Left ventricle myocardium inferior (tissue), 1 donor: ENCODE measurements at regions not wholly inside any gene's neighbourhood (a gene's known extent, or its start where the extent isn't known, plus 50 kb on each side); places are given as distances from the start of the nearest gene placed in this dataset.

Source experiments
- DNase-seq: peaks from one replicate; pipeline ENCODE4 v3.0.0-alpha.2; 2020
- H3K27ac ChIP-seq: fragments of 200-600 bp; replicated peaks from 2 replicates; pipeline ENCODE4 v1.8.0; 2021
- H3K27me3 ChIP-seq: fragments of 200-600 bp; 2 replicates; pipeline ENCODE4 v1.8.0; 2021; ENCODE audit warnings: low read depth
- H3K36me3 ChIP-seq: fragments of 200-600 bp; 2 replicates; pipeline ENCODE4 v1.8.0; 2021
- H3K4me1 ChIP-seq: fragments of 200-600 bp; 2 replicates; pipeline ENCODE4 v1.8.0; 2021
- H3K4me3 ChIP-seq: fragments of 200-600 bp; 2 replicates; pipeline ENCODE4 v1.8.0; 2021; ENCODE audit warnings: mild to moderate bottlenecking, moderate library complexity
- H3K9me3 ChIP-seq: fragments of 200-600 bp; replicated peaks from 2 replicates; pipeline ENCODE4 v1.8.0; 2021
- intact Hi-C: fragments of 100-400 bp; cut with micrococcal nuclease; formaldehyde crosslinking; loops from one replicate; pipeline ENCODE4 v1.11.0; 2022
- TF ChIP-seq, protein P1 (sequence below): fragments of 200-600 bp; IDR thresholded peaks from 2 replicates; pipeline ENCODE4 v1.8.0; 2021; ENCODE audit warnings: antibody characterized with exemption, mild to moderate bottlenecking, borderline replicate concordance
- donor health status: DM: no; HTN: yes; CAD: no; lungs with severe emphysema.

DNA sequence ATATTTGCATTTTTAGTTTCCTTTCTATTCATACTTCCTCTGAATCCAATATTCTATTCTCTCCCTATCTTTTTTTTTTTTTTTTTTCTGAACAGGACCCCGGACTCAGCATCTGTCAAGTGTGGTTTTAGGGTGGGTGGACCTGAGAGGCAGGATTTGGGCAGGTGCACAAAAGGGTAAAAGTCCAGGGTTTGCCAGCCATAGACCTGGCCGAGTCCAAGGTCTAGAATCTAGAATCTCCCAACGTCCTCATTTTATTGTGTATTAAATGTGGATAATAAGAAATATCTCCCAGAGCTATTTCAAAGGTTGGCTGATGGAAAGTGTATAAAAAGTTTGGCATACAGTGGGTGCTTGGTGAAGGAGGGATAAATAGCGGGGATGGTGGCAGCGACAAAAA is 273.3 kb upstream of the MAF start:
- TF ChIP-seq, protein P1, sequence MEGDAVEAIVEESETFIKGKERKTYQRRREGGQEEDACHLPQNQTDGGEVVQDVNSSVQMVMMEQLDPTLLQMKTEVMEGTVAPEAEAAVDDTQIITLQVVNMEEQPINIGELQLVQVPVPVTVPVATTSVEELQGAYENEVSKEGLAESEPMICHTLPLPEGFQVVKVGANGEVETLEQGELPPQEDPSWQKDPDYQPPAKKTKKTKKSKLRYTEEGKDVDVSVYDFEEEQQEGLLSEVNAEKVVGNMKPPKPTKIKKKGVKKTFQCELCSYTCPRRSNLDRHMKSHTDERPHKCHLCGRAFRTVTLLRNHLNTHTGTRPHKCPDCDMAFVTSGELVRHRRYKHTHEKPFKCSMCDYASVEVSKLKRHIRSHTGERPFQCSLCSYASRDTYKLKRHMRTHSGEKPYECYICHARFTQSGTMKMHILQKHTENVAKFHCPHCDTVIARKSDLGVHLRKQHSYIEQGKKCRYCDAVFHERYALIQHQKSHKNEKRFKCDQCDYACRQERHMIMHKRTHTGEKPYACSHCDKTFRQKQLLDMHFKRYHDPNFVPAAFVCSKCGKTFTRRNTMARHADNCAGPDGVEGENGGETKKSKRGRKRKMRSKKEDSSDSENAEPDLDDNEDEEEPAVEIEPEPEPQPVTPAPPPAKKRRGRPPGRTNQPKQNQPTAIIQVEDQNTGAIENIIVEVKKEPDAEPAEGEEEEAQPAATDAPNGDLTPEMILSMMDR: no peak
- no peaks in the 10 kb centered on the region for H3K4me1 ChIP-seq

GRCh38 chr16:79871906-79872305 is 271.4 kb upstream of the MAF start:
- no peaks in the 10 kb centered on the region for H3K27me3 ChIP-seq
- DNase-seq: no peak
- H3K4me1 ChIP-seq: no peaks in the 10 kb centered on the region
- TF ChIP-seq, protein P1: no peak
- intact Hi-C loops: no loop called here
- no peak overlapping the region for H3K4me3 ChIP-seq
- H3K9me3 ChIP-seq: no peaks in the 10 kb centered on the region
- H3K36me3 ChIP-seq: no peaks in the 10 kb centered on the region
- H3K27ac ChIP-seq: no peak overlapping the region

More for the DNA sequence above, 273.3 kb upstream of the MAF start:
- Histone ChIP-seq H3K27me3 (no peaks in the 10 kb centered on the region), H3K27ac (no peak overlapping the region), H3K4me3 (no peak overlapping the region), H3K36me3 (no peaks in the 10 kb centered on the region), H3K9me3 (no peaks in the 10 kb centered on the region)
- no peak for DNase-seq
- intact Hi-C loops: no loop called here

DNA sequence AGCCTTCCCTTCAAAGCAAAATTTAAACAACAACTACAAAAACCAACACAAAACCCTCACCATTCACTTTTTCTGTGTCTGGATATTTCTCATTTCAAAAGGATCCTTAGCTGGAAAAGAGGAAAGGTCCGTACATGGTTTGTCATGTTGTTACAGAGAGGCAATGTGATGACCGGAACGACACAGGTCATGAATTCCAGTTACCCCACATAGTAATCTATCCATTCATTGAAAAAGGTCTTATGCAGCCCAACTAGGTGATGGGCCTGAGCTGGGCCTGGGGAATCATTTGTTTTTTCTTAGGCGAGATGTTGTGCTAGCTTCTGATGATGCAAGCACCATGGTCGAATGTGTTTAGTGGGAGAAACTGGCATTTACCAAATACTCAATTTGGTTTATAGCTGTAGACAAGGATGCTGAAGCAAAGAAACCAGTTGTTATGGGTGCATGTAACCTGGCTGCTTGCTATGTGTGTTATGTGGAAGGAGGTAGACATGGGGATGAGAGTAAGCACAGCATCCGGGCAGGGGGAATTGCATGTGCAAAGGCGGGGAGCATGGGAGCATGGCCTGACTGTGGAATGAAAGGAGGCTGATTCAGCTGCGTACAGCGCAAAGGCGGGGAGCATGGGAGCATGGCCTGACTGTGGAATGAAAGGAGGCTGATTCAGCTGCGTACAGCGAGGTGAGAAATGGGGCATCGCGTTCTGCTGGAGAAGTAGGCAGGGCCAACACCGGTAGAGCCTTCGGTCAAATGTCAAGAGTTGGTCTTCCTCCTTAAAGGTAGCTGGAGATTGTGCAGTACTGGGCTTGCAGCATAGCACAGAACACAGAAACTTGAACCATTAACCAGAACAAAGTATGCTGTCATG is 269.7 kb upstream of the MAF start:
- H3K36me3 ChIP-seq: no peaks in the 10 kb centered on the region
- no peak overlapping the region for H3K27ac ChIP-seq
- TF ChIP-seq, protein P1: no peak
- H3K27me3 ChIP-seq: peaks cover 6% of the 10 kb centered on the region
- intact Hi-C loops: no loop called here
- H3K4me3 ChIP-seq: no peak overlapping the region
- no peaks in the 10 kb centered on the region for H3K9me3 ChIP-seq
- no peak for DNase-seq
- no peaks in the 10 kb centered on the region for H3K4me1 ChIP-seq

DNA sequence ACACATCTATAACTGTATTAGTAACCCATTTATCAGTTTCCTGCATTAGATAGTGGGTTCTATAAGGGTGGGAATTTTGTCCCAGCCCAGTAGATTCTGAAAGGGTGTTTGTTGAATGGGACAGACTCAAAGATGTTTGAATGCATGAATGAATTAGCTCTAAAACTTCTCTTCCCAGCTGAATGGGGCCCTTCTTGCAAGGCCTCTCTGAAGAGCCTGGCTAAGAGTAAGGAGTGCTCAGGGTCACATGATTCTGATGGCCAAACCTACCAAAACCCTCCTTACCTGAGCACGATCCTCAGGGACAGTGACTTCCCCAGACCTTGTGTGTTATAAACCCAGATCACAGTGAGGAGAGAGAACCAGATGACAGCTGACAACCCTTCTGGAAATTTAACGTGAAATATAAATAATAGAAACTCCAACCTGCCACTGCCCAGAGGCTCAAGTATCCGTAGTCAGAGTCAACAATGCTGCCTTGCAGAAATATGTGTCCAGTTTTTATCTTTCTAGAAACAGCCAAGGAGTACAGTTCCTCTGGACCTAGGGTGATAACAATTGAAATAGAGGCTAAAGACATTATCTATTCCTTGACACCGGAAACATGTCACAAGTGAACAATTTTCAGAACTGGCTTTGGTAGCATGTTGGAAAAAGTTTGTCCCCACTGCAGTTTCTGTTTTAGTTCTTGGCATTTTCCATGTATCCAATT is 268.9 kb upstream of the MAF start:
- Histone ChIP-seq H3K4me3 (no peak overlapping the region), H3K4me1 (no peaks in the 10 kb centered on the region), H3K9me3 (no peaks in the 10 kb centered on the region), H3K36me3 (no peaks in the 10 kb centered on the region), H3K27ac (no peak overlapping the region), H3K27me3 (peaks cover 6% of the 10 kb centered on the region)
- TF ChIP-seq, protein P1: no peak
- intact Hi-C loops: no loop called here
- DNase-seq: no peak

DNA sequence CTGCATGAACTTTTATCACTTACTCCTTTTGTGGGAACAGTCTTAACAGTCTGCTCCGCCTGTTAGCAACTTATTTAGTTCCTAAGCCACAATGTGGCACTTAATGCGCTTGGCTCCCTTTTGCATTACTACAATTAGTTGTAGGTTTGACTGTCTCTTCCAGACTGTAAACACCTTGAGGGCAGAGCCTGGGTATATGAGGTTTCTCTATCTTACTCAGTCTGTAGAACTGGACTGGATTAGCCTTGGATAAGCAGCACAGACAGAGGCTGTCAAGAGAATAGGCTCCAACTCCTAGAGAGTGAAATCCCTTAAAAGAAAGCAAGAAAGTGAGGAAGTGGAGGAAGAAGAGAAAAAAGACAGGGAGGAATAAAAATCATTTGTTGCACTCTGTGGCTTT is 268.3 kb upstream of the MAF start:
- Histone ChIP-seq H3K9me3 (no peaks in the 10 kb centered on the region), H3K4me3 (no peak overlapping the region), H3K4me1 (no peaks in the 10 kb centered on the region), H3K36me3 (no peaks in the 10 kb centered on the region), H3K27me3 (peaks cover 6% of the 10 kb centered on the region), H3K27ac (no peak overlapping the region)
- intact Hi-C loops: no loop called here
- DNase-seq: no peak
- TF ChIP-seq, protein P1: no peak
